ENCODE measurements at regions not wholly inside any gene's neighbourhood (a gene's known extent, or its start where the extent isn't known, plus 50 kb on each side); places are given as distances from the start of the nearest gene placed in this dataset.

- H3K27me3 ChIP-seq (ENCODE audit: control insufficient read depth, extremely low read depth, insufficient read depth, low read length): peaks cover 61% of the 10 kb centered on the region
- FAIRE-seq: no peak
Measured at GRCh38 chr3:10706740-10707399, 109.2 kb upstream of the SLC6A11 start.

GRCh38 chr3:10707400-10708215, 108.4 kb upstream of the SLC6A11 start:
- dilution Hi-C loops (cut with MboI; ENCODE audit: extremely low pct_ligation_motif_present, low sequenced_read_pairs): no loop called here
- H3K27me3 ChIP-seq (ENCODE audit: control insufficient read depth, extremely low read depth, insufficient read depth, low read length): peaks cover 67% of the 10 kb centered on the region
- no peak overlapping the region for H3K4me3 ChIP-seq (ENCODE audit: control insufficient read depth in 2 of 3, extremely low read depth in 1 of 3, insufficient read depth in 2 of 3, low read depth in 1 of 3, low read length in 3 of 3)
- FAIRE-seq (no peak), DNase-seq (ENCODE audit: low read depth, low spot score) (no peak)
- no peaks in the 10 kb centered on the region for H3K79me2 ChIP-seq (ENCODE audit: control insufficient read depth, insufficient read depth, low read length)
- H3K27ac ChIP-seq (ENCODE audit: control insufficient read depth, insufficient read depth, low read length): no peak overlapping the region
- H4K20me1 ChIP-seq (ENCODE audit: control insufficient read depth, extremely low read depth, insufficient read depth, low read length): no peaks in the 10 kb centered on the region
- H3K9me3 ChIP-seq (ENCODE audit: control insufficient read depth, low read depth, low read length): no peaks in the 10 kb centered on the region
- peak overlapping the region; percentile 6 for H3K4me2 ChIP-seq (ENCODE audit: control insufficient read depth, extremely low read depth, insufficient read depth, low read depth, low read length)
- no peaks in the 10 kb centered on the region for H3K36me3 ChIP-seq (ENCODE audit: control insufficient read depth in 2 of 2, extremely low read depth in 1 of 2, insufficient read depth in 2 of 2, low read length in 2 of 2)
- peaks cover 2% of the 10 kb centered on the region for H3K4me1 ChIP-seq (ENCODE audit: control insufficient read depth, extremely low read depth, insufficient read depth, low read length)
- H3K9me1 ChIP-seq (ENCODE audit: control insufficient read depth, extremely low read depth, insufficient read depth, low read length): no peaks in the 10 kb centered on the region
- no peak overlapping the region for H3K9ac ChIP-seq (ENCODE audit: control insufficient read depth, extremely low read depth, insufficient read depth, low read length)
- TF ChIP-seq, protein P1, sequence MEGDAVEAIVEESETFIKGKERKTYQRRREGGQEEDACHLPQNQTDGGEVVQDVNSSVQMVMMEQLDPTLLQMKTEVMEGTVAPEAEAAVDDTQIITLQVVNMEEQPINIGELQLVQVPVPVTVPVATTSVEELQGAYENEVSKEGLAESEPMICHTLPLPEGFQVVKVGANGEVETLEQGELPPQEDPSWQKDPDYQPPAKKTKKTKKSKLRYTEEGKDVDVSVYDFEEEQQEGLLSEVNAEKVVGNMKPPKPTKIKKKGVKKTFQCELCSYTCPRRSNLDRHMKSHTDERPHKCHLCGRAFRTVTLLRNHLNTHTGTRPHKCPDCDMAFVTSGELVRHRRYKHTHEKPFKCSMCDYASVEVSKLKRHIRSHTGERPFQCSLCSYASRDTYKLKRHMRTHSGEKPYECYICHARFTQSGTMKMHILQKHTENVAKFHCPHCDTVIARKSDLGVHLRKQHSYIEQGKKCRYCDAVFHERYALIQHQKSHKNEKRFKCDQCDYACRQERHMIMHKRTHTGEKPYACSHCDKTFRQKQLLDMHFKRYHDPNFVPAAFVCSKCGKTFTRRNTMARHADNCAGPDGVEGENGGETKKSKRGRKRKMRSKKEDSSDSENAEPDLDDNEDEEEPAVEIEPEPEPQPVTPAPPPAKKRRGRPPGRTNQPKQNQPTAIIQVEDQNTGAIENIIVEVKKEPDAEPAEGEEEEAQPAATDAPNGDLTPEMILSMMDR (optimal IDR thresholded peaks at IDR 0.05 in 1 of 3, IDR thresholded peaks at IDR 0.05 in 1 of 3, conservative IDR thresholded peaks at IDR 0.05 in 1 of 3; ENCODE audit: extremely low read depth in 1 of 3, insufficient read depth in 2 of 3, low read length in 3 of 3): no peak
- peak; percentile 94 for TF ChIP-seq EZH2 (IDR thresholded peaks at IDR 0.05; ENCODE audit: low read length)
- H2AFZ ChIP-seq (ENCODE audit: control insufficient read depth, low read length): no peak overlapping the region

More at GRCh38 chr3:10706740-10707399, 109.2 kb upstream of the SLC6A11 start:
- H4K20me1 ChIP-seq (ENCODE audit: control insufficient read depth, extremely low read depth, insufficient read depth, low read length): no peaks in the 10 kb centered on the region
- no peaks in the 10 kb centered on the region for H3K9me1 ChIP-seq (ENCODE audit: control insufficient read depth, extremely low read depth, insufficient read depth, low read length)
- H3K36me3 ChIP-seq (ENCODE audit: control insufficient read depth in 2 of 2, extremely low read depth in 1 of 2, insufficient read depth in 2 of 2, low read length in 2 of 2): no peaks in the 10 kb centered on the region
- H3K4me3 ChIP-seq (ENCODE audit: control insufficient read depth in 2 of 3, extremely low read depth in 1 of 3, insufficient read depth in 2 of 3, low read depth in 1 of 3, low read length in 3 of 3): no peak overlapping the region
- no peak for TF ChIP-seq EZH2 (IDR thresholded peaks at IDR 0.05; ENCODE audit: low read length)
- TF ChIP-seq, protein P1 (optimal IDR thresholded peaks at IDR 0.05 in 1 of 3, IDR thresholded peaks at IDR 0.05 in 1 of 3, conservative IDR thresholded peaks at IDR 0.05 in 1 of 3; ENCODE audit: extremely low read depth in 1 of 3, insufficient read depth in 2 of 3, low read length in 3 of 3): no peak
- no peaks in the 10 kb centered on the region for H3K9me3 ChIP-seq (ENCODE audit: control insufficient read depth, low read depth, low read length)
- H3K27ac ChIP-seq (ENCODE audit: control insufficient read depth, insufficient read depth, low read length): no peak overlapping the region
- no peak overlapping the region for H2AFZ ChIP-seq (ENCODE audit: control insufficient read depth, low read length)
- H3K4me1 ChIP-seq (ENCODE audit: control insufficient read depth, extremely low read depth, insufficient read depth, low read length): peaks cover 2% of the 10 kb centered on the region
- H3K4me2 ChIP-seq (ENCODE audit: control insufficient read depth, extremely low read depth, insufficient read depth, low read depth, low read length): no peak overlapping the region
- DNase-seq (ENCODE audit: low read depth, low spot score): no peak
- dilution Hi-C loops (cut with MboI; ENCODE audit: extremely low pct_ligation_motif_present, low sequenced_read_pairs): no loop called here
- no peaks in the 10 kb centered on the region for H3K79me2 ChIP-seq (ENCODE audit: control insufficient read depth, insufficient read depth, low read length)
- H3K9ac ChIP-seq (ENCODE audit: control insufficient read depth, extremely low read depth, insufficient read depth, low read length): no peak overlapping the region

Data from keratinocyte (primary cell).